H9 (cell line): ENCODE measurements at regions not wholly inside any gene's neighbourhood (a gene's known extent, or its start where the extent isn't known, plus 50 kb on each side); places are given as distances from the start of the nearest gene placed in this dataset.

Experiments used
- DNase-seq: peaks from one replicate; pipeline ENCODE4 v3.0.0-alpha.2; 2017
- H2AFZ ChIP-seq: one replicate; pipeline ENCODE4 v1.6.1; 2013; ENCODE audit warnings: mild to moderate bottlenecking, low read length, control low read depth, moderate library complexity
- H2AK5ac ChIP-seq: 2 replicates; pipeline ENCODE4 v1.6.1; 2013; ENCODE audit warnings: low read length, control low read depth, mixed read lengths; ENCODE audit not compliant: insufficient read length
- H2BK120ac ChIP-seq: one replicate; pipeline ENCODE4 v1.6.1; 2013; ENCODE audit warnings: low read depth, mild to moderate bottlenecking, low read length, control low read depth, inconsistent platforms; ENCODE audit not compliant: poor library complexity, severe bottlenecking
- H2BK12ac ChIP-seq: 2 replicates; pipeline ENCODE4 v1.6.1; 2013; ENCODE audit warnings: low read length, control low read depth, mixed read lengths, low read depth; ENCODE audit not compliant: insufficient read length
- H2BK15ac ChIP-seq: 2 replicates; pipeline ENCODE4 v1.6.1; 2013; ENCODE audit warnings: low read depth, low read length, control low read depth
- H2BK20ac ChIP-seq: one replicate; pipeline ENCODE4 v1.6.1; 2013; ENCODE audit warnings: low read depth, mild to moderate bottlenecking, low read length, control low read depth, inconsistent platforms; ENCODE audit not compliant: poor library complexity, severe bottlenecking
- H2BK5ac ChIP-seq: 2 replicates; pipeline ENCODE4 v1.6.1; 2013; ENCODE audit warnings: low read length, control low read depth, mixed read lengths; ENCODE audit not compliant: insufficient read length
- H3K14ac ChIP-seq: 2 replicates; pipeline ENCODE4 v1.6.1; 2013; ENCODE audit warnings: low read length, control low read depth; ENCODE audit not compliant: insufficient read depth
- H3K18ac ChIP-seq: 2 replicates; pipeline ENCODE4 v1.6.1; 2013; ENCODE audit warnings: low read depth, mild to moderate bottlenecking, mixed read lengths, low read length, control low read depth; ENCODE audit not compliant: insufficient read length
- H3K23ac ChIP-seq: 2 replicates; pipeline ENCODE4 v1.6.1; 2013; ENCODE audit warnings: low read length, control low read depth, mixed read lengths, low read depth; ENCODE audit not compliant: insufficient read length
- H3K23me2 ChIP-seq: 2 replicates; pipeline ENCODE4 v1.6.1; 2013; ENCODE audit warnings: low read depth, mild to moderate bottlenecking, mixed read lengths, low read length, control low read depth; ENCODE audit not compliant: insufficient read length, poor library complexity, severe bottlenecking
- H3K27ac ChIP-seq: 2 replicates; pipeline ENCODE4 v1.5.1; 2013; ENCODE audit warnings: low read length, control low read depth, mixed read lengths, low read depth; ENCODE audit not compliant: insufficient read length
- H3K27me3 ChIP-seq: 2 replicates; pipeline ENCODE4 v1.6.1; 2013; ENCODE audit warnings: low read length, control low read depth, inconsistent platforms; ENCODE audit not compliant: insufficient read depth
- H3K4ac ChIP-seq: 2 replicates; pipeline ENCODE4 v1.6.1; 2013; ENCODE audit warnings: low read depth, mild to moderate bottlenecking, control low read depth, inconsistent platforms, low read length, moderate library complexity
- H3K4me1 ChIP-seq: 2 replicates; pipeline ENCODE4 v1.6.1; 2013; ENCODE audit warnings: low read length, control low read depth, inconsistent platforms; ENCODE audit not compliant: insufficient read depth
- H3K4me2 ChIP-seq: 2 replicates; pipeline ENCODE4 v1.6.1; 2013; ENCODE audit warnings: low read length, control low read depth, mixed read lengths; ENCODE audit not compliant: insufficient read length, insufficient read depth
- H3K56ac ChIP-seq: 2 replicates; pipeline ENCODE4 v1.6.1; 2013; ENCODE audit warnings: low read depth, mild to moderate bottlenecking, mixed read lengths, low read length, control low read depth; ENCODE audit not compliant: insufficient read length
- H3K79me1 ChIP-seq: 2 replicates; pipeline ENCODE4 v1.6.1; 2013; ENCODE audit warnings: low read depth, mild to moderate bottlenecking, moderate library complexity, low read length, control low read depth, inconsistent platforms; ENCODE audit not compliant: insufficient read depth, poor library complexity, severe bottlenecking
- H3K79me2 ChIP-seq: 2 replicates; pipeline ENCODE4 v1.6.1; 2013; ENCODE audit warnings: low read length, control low read depth, inconsistent platforms; ENCODE audit not compliant: insufficient read depth
- H3K9ac ChIP-seq: 2 replicates; pipeline ENCODE4 v1.6.1; 2013; ENCODE audit warnings: low read length, control low read depth, mixed read lengths; ENCODE audit not compliant: insufficient read length; ENCODE audit errors: extremely low read depth
- H3K9me3 ChIP-seq: one replicate; pipeline ENCODE4 v1.6.1; 2013; ENCODE audit warnings: low read depth, low read length, inconsistent platforms; ENCODE audit not compliant: control insufficient read depth
- H3T11ph ChIP-seq: one replicate; pipeline ENCODE4 v1.6.1; 2013; ENCODE audit warnings: mild to moderate bottlenecking, low read length, control low read depth, inconsistent platforms
- H4K20me1 ChIP-seq: one replicate; pipeline ENCODE4 v1.6.1; 2013; ENCODE audit not compliant: control insufficient read depth, insufficient read length, insufficient read depth
- H4K5ac ChIP-seq: 2 replicates; pipeline ENCODE4 v1.6.1; 2013; ENCODE audit warnings: low read depth, mild to moderate bottlenecking, mixed read lengths, low read length, control low read depth; ENCODE audit not compliant: insufficient read length
- H4K8ac ChIP-seq: replicated peaks from 2 replicates; pipeline ENCODE4 v1.6.1; 2013; ENCODE audit warnings: low read length, control low read depth, mixed read lengths, low read depth; ENCODE audit not compliant: insufficient read length
- H4K91ac ChIP-seq: 2 replicates; pipeline ENCODE4 v1.6.1; 2013; ENCODE audit warnings: low read depth, mild to moderate bottlenecking, moderate library complexity, mixed read lengths, low read length, control low read depth; ENCODE audit not compliant: insufficient read length
- H3K27ac Mint-ChIP-seq, 3 experiments: 2 replicates in 2 of 3; 3 replicates in 1 of 3; pipeline ENCODE4 v1.8.0; 2020 to 2021; ENCODE audit warnings: mixed read lengths in 3 of 3, mild to moderate bottlenecking in 1 of 3, moderate library complexity in 1 of 3
- H3K27me3 Mint-ChIP-seq: 2 replicates; pipeline ENCODE4 v1.8.0; 2021; ENCODE audit warnings: low read depth, mild to moderate bottlenecking, moderate library complexity, mixed read lengths
- H3K36me3 Mint-ChIP-seq, 3 experiments: 2 replicates in 2 of 3; 3 replicates in 1 of 3; pipeline ENCODE4 v1.8.0; 2020 to 2021; ENCODE audit warnings: low read depth in 3 of 3, mixed read lengths in 3 of 3; ENCODE audit not compliant: insufficient read depth in 1 of 3
- H3K4me1 Mint-ChIP-seq, 2 experiments: 2 replicates each; pipeline ENCODE4 v1.8.0; 2020; ENCODE audit warnings: mixed read lengths in 2 of 2
- H3K4me3 Mint-ChIP-seq, 2 experiments: 2 replicates in 1 of 2; 3 replicates in 1 of 2; pipeline ENCODE4 v1.8.0; 2020 to 2021; ENCODE audit warnings: mild to moderate bottlenecking in 2 of 2, mixed read lengths in 2 of 2, moderate library complexity in 1 of 2
- H3K9me3 Mint-ChIP-seq, 2 experiments: 2 replicates in 1 of 2; 3 replicates in 1 of 2; pipeline ENCODE4 v1.8.0; 2020; ENCODE audit warnings: mild to moderate bottlenecking in 2 of 2, mixed read lengths in 2 of 2, moderate library complexity in 1 of 2
- CTCF ChIP-seq: fragments of 200-600 bp; sonication (generic); conservative IDR thresholded peaks from 3 replicates; pipeline ENCODE4 v1.8.0; 2021; ENCODE audit warnings: antibody characterized with exemption, mild to moderate bottlenecking
- WGBS: extraction: QIAGEN DNeasy Blood & Tissue Kit; methylation state at CpG from one replicate; pipeline ENCODE4 v1.1.7; 2013; ENCODE audit warnings: missing lambda C conversion rate, low lambda C conversion rate, mixed read lengths; ENCODE audit not compliant: insufficient read length; ENCODE audit errors: extremely low coverage; 5-methylcytosine and 5-hydroxymethylcytosine counted together

DNA sequence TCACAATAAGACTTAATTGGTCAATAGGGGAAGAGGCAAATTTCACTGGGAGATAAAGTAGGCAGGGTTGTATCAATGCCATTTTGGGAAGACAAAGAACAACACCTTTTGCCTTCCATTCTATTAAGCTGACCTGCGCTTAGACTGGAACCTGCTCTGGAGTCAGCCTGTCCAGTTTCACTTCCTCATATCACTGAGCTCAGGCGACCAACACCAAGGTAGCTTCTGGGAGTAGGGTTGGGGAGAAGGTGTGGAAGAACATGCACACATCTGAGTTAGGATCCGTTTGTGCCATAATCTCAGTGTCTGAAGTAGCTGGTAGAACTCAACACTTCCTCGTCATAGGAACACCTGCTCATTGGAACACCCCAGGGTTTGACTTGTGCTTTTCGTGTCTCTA lies 527.4 kb upstream of the IGFBP3 start:
- Histone ChIP-seq H3K27ac (no peak overlapping the region), H2BK12ac (no peak overlapping the region), H3K56ac (no peak overlapping the region), H3K79me2 (no peaks in the 10 kb centered on the region), H3K4ac (no peak overlapping the region), H2BK120ac (no peak overlapping the region), H4K91ac (no peak overlapping the region), H2AFZ (no peak overlapping the region), H3K27me3 (no peaks in the 10 kb centered on the region), H3K79me1 (no peaks in the 10 kb centered on the region), H3K18ac (no peak overlapping the region), H3K23me2 (no peaks in the 10 kb centered on the region), H3K4me2 (no peak overlapping the region), H3T11ph (no peak overlapping the region), H2AK5ac (no peak overlapping the region), H2BK15ac (no peak overlapping the region), H3K9ac (no peak overlapping the region), H3K9me3 (no peaks in the 10 kb centered on the region), H2BK5ac (no peak overlapping the region), H4K20me1 (no peaks in the 10 kb centered on the region), H2BK20ac (no peak overlapping the region), H4K5ac (no peak overlapping the region), H4K8ac (no peak overlapping the region), H3K14ac (no peak overlapping the region), H3K4me1 (no peaks in the 10 kb centered on the region), H3K23ac (no peak overlapping the region)
- Mint-ChIP-seq H3K4me1 (no peaks in the 10 kb centered on the region), H3K9me3 (peaks cover 17 to 30% of the 10 kb centered on the region in 2 experiments; a peak in 4 of 5 replicates), H3K27ac (no peak overlapping the region), H3K4me3 (no peak overlapping the region), H3K36me3 (peaks cover 0 to 6% (median 0%) of the 10 kb centered on the region in 3 experiments; a peak in 2 of 7 replicates), H3K27me3 (no peaks in the 10 kb centered on the region; the same call in 1 of the 2 replicates)
- WGBS, result no CpG with 5 or more reads among the region's 5 CpGs
- no peak for TF ChIP-seq CTCF
- DNase-seq, result no peak
